SHP77 treated with DMSO at 0.1 percent for 48 hours (cell line): ENCODE measurements at regions not wholly inside any gene's neighbourhood (a gene's known extent, or its start where the extent isn't known, plus 50 kb on each side); places are given as distances from the start of the nearest gene placed in this dataset.

Experiments used
- DNase-seq: peaks from one replicate; lab custom pipeline; 2025; lab: John Stamatoyannopoulos, UW

DNA sequence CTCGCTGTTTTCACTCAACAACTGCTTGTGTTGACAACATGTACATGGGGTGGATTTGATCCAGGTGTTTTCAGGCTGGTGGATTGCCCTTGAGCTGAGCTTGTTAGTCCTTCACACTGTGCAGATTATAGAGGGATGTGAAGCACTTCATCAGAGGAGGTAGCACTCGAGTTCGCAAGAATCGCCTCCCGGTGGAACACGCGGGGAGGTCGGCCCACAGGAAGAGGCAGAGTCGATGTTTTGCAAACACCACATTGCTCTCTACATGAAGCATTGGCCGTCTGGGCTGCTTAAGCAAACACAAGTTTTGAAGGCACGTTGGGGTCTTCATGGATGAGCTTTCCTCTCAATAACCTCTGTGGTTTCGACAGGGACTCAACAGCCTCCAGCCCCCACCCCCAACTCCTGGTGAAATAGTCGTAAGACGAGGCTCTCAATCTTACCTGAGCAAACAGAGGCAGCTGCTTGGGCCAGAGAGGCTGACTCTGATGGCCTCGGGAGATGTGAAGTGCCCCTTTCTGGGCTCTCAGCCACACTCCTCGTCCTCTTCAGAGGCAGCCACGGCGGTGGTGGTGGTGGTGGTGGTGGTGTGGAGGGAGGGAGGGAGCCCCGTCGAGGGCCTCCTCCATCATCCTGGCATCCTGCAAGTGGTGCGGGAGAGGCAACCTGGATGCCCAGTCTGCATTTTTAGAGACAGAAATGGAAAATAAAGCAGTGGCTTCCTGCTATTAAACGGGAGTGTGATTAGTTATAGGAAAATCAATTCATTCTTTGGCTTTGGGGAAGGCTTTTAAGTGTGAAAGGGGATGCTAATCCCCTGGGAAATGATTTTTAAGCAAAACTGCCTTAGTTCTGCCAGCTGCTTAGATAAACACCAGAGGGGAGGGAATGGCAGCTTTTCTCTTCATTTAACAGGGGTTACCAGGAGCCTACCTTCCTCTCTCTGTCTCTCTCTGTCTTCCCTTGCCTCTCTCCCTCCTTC is 552.5 kb upstream of the EEF2KMT start:
- DNase-seq: no peak

GRCh38 chr16:5647051-5647450 is 549.5 kb upstream of the EEF2KMT start:
- no peak for DNase-seq

- DNase-seq: no peak
These were observed 546.4 kb upstream of the EEF2KMT start for GRCh38 chr16:5643855-5644531.

- DNase-seq: no peak
These were observed 544.8 kb upstream of the EEF2KMT start for GRCh38 chr16:5642436-5642835.

DNA sequence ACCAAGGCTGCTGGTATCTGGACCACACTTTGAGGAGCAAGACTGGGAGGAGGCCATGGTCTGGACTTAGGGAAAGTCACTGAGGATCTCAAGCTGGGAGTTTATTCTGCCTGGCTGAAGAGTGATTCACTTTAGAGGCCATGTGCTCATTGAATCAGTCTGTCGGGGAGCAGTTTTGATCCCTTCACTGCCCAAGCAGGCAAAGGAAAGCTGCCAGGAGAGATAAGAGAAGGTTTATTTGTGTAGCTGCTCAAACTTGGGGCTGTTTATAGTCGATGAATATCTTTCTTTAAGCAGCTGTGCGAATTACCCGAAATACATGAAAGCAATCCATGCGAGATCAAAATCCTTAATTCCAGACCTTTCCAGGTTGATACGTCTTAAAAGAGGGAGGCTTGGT is 544.4 kb upstream of the EEF2KMT start:
- no peak for DNase-seq

GRCh38 chr16:5640883-5641282 is 543.3 kb upstream of the EEF2KMT start:
- DNase-seq: no peak

- no peak for DNase-seq
These were observed 541.9 kb upstream of the EEF2KMT start for GRCh38 chr16:5639531-5639930.

GRCh38 chr16:5635331-5635730 is 537.7 kb upstream of the EEF2KMT start:
- DNase-seq: no peak

DNA sequence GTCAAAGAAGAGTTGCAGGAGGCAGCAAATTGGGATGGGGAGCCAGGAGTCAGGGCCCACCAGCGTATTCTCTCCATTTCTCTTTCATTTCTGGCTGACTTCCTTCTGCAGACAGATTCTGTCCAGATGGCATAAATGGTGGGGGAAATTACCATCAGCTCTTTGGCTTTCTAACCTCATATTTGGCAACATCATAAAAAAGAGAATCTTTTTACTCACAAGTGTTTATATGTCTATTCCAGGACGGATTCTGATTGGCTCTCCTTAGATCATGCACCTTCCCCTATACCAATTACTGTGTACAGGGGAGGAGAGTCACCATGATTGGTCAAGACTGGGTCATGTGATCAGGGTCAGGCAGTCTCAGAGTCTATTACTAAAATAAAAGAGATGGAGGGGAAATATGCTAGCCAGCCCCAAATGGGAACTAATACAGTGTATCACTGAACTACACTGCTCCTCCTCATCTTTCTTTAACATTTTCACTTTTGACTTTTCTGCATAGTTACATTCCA is 537.1 kb upstream of the EEF2KMT start:
- no peak for DNase-seq

- no peak for DNase-seq
These were observed 536.3 kb upstream of the EEF2KMT start for GRCh38 chr16:5633845-5634440.

- DNase-seq: no peak
These were observed 524.8 kb upstream of the EEF2KMT start for GRCh38 chr16:5622234-5622884.

GRCh38 chr16:5621826-5622225 is 524.2 kb upstream of the EEF2KMT start:
- DNase-seq: no peak

DNA sequence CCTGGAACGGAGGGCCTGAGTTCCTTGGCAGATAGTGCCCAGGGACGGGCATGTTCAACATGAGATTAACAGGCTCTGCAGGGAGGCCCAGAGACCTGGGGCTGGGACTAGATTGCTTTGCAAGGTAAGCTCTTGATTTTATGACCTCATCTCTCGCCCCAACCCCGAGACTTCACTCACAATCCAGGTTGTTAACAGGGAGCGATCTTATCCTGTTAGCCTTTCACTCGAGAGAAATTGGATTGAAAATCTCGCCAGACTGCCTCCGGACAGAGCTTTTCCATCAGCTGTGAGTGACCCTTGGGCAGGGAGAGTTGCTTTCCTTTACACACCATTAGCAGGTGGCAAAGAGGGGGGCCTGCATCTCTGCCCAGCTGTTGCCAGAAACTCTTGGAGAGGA is 521.7 kb upstream of the EEF2KMT start:
- DNase-seq: no peak

DNA sequence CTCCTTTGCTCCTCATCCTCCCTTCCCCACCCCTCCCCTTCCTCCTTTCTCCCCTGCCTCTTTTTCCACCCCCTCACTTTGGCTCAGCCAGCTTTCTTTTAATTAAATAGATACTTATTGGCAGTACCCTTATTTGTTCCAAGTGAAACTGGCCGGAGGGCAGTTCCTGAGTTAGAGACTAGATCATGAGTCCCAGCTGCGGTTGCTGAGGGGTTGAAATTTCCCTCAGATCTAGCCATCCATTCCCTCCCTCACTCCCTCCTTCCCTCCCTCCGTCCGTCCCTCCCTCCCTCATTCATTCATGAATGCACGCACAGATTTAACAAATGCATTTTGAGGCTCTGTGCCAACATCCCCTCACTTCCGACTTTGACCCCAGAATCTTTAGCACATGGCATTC is 519.2 kb upstream of the EEF2KMT start:
- DNase-seq: no peak

DNA sequence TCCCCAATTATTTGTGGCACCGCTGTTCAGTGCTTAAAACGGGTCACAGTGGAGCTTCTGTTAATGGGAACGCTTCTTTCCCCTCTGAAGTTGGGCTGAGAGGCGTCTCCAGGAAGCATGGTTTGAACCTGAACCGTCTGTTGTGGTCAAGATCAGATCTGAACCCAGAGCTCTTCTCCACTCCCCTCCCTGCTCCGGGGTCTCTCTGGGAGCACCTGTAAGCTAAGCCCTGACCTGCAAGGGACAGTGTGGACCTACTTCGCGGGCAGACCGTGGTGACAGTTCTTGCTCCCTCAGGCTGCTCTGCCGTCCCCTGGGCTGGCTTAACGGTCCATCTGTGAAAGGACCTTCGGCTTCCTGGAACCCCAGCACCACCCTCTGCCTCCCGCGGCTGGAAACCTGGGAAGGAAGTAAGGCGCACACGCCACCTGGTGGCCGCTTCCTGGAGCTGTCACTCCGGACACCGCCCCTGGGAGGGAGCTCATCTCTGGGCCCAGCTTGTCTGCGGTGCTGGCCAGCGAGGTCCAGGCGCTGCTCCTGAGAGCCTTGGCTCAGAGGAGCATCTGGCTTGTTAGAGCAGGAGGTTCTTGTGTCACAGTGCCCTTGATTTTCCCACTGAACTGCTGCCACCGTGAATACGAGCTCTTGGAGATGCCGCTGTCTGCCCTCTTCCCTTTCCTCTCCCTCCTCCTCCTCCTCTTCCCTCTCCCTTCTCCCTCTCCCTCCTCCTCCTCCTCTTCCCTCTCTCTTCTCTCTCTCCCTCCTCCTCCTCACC is 518.5 kb upstream of the EEF2KMT start:
- no peak for DNase-seq

- no peak for DNase-seq
These were observed 509.6 kb upstream of the EEF2KMT start for GRCh38 chr16:5607169-5607568.

DNA sequence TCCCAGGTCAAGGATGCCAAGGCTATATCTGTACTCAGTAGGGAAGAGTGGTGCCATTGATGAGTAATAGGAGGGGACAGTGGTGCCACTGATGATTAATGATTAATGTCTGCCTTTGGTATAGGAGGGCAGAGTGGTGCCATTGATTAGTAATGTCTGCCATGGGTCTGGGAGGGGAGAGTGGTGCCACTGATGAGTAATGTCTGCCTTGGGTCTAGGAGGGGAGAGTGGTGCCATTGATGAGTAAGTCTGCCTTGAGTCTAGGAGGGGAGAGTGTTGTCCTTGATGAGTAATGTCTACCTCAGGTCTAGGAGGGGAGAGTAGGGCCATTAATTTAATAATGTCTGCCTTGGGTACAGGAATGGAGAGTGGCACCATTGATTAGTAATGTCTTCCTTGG is 507.8 kb upstream of the EEF2KMT start:
- DNase-seq: no peak

- DNase-seq: no peak
These were observed 507.2 kb upstream of the EEF2KMT start for GRCh38 chr16:5604770-5605169.

DNA sequence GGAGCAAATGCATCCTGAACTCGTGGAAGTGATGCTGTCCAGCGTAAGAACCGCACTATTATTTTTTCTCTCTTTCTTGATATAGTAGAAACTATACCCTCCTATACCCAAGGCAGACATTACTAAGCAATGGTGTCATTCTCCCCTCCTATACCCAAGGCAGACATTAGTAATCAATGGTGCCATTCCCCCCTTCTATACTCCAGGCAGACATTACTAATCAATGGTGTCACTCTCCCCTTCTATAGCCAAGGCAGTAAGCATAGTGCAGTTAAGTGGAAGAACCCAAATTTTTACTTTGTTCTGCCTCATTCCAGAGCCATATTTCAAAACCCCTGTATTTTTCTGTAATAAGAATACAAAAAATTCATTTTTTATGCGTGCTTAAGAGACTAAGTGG is 506.2 kb upstream of the EEF2KMT start:
- DNase-seq: no peak

DNA sequence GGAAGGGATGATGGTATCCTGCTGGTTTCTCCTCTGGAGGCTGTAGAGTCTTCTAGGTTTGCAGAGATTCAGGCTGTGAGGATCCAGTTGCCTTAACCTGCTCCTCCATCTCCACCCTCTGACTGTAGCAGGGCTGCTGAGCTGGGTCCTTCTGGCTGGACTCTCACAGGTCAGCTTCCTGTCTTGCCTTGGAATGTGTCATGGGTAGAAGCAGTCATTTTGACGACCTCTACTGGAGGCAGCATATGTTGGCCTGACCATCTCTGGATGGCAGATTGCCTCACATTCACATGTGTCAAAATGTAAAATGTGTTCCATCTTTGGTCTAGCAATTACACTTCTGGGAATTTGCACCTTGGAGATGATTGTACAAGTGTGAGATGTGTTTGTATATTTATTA is 504.4 kb upstream of the EEF2KMT start:
- DNase-seq: no peak

DNA sequence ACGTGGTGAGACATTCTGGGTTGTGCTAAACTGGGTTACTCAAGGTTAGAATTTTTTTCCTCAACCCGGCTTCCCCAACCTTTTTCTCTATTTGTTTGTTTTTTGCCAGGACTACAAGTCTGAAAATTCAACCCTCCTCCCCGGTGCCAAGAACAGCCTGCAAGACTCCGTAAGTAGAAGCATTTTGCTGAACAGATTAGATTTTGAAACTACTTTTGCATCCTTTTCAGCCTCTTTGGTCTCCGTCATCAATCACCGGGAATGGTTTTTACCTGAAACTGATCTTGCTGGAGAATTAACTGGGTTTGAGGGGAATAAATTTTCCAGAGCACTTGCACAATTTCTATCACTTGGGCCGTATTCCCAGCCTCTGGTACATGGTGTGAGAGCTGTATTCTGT is 501.2 kb upstream of the EEF2KMT start:
- DNase-seq: no peak
